Coronary artery (tissue), 2 donors: ENCODE measurements at regions not wholly inside any gene's neighbourhood (a gene's known extent, or its start where the extent isn't known, plus 50 kb on each side); places are given as distances from the start of the nearest gene placed in this dataset.

Experiments used
- DNase-seq: peaks from one replicate; pipeline ENCODE4 v3.0.0-alpha.2; 2017; ENCODE audit warnings: low spot score
- H3K27ac ChIP-seq, 2 donors: fragments of 200-600 bp; sonication (generic); one replicate each; pipeline ENCODE4 v1.5.1; 2016 to 2019
- H3K4me3 ChIP-seq: fragments of 200-600 bp; sonication (generic); 2 replicates; pipeline ENCODE4 v1.5.1; 2016; ENCODE audit warnings: mild to moderate bottlenecking, moderate library complexity
- CTCF ChIP-seq: fragments of 200-600 bp; sonication (generic); IDR thresholded peaks from one replicate; pipeline ENCODE4 v1.5.1; 2019; ENCODE audit warnings: antibody characterized with exemption

DNA sequence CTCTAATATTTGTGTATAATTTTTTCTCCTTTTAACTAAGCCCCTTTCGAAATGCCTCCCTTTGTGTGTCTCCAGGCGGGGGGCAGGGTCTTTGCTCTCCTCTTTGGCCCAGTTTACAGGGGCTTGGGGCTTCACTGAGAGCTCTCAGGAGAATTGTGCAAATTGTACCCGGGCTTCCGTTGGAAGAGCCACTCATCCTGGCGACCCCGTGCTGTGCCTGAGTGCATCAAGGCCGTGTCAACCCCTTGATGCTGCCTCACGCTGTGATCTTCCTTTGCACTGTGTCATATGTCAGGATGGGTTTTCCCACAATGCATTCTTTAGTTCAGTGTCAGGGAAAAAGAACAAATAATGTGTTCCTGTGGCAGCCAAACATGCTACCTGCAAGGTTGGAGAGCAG lies 118.0 kb upstream of the POU3F2 start:
- no peak overlapping the region for H3K27ac ChIP-seq
- no peak for DNase-seq
- TF ChIP-seq CTCF, result no peak
- H3K4me3 ChIP-seq, result no peak overlapping the region

DNA sequence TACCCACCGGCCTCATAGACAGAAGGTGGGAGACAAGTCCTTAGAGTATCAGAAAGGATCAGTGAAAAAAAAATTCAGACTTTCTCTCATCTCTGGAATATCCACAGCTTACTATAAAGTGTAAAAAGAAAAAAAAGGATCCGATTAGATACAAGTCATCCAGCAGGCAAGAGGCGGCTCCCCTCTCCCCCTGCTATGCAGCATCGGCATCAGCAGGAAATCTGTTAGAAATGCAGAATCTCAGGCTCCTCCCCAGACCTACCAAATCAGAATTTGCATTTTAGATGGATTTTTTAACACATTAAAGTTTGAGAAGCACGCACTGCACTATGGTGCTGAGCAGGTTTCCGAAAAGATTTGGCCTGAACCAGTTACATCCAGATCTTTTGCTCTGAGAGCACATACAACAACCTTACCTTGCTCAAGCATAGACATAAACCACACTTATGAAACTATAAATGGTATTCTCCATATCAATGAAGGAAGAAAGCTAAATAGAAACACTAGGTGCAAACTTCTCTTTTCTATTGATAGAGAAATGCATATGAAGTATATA lies 117.0 kb upstream of the POU3F2 start:
- DNase-seq, result no peak
- no peak for TF ChIP-seq CTCF
- Histone ChIP-seq H3K27ac (no peak overlapping the region), H3K4me3 (no peak overlapping the region)

DNA sequence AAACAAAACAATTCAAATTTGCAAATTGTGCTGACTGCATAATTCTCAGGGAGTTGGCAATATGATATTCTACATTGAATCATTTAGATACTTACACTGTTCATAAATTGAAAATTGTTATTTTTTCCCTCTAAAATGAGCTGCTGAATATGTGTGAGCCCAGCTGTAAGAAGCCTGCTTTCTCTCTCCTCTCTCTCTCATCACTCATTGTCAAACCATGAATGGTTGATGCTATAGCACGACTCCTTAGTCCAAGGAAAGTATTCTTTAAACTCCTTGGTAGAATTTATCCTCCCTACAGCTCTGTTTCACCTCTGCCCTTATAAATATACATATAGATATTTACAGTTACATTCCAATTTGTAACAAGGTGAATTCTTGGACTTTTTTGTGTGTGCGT lies 116.4 kb upstream of the POU3F2 start:
- Histone ChIP-seq H3K27ac (no peak overlapping the region), H3K4me3 (no peak overlapping the region)
- no peak for TF ChIP-seq CTCF
- DNase-seq, result no peak

DNA sequence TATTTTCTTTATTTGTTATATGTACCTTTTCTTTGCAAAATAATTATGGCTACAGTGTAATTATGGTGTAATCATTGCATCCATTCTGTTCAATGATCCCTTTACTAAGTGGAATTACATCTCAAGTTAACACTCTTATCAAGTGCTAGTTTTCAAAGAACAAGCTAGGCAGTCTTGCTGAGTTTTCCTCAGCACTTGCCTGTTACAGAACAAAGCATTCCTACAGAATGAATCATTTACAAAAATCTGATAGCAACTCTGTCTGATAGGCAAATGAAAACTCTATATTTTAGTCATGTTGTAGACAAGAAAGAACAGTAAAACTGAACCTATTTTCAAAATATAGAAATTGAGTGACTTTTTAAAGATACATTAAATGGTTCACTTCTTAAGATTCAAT lies 109.8 kb upstream of the POU3F2 start:
- no peak overlapping the region for H3K4me3 ChIP-seq
- DNase-seq, result no peak
- TF ChIP-seq CTCF, result no peak
- no peak overlapping the region for H3K27ac ChIP-seq

DNA sequence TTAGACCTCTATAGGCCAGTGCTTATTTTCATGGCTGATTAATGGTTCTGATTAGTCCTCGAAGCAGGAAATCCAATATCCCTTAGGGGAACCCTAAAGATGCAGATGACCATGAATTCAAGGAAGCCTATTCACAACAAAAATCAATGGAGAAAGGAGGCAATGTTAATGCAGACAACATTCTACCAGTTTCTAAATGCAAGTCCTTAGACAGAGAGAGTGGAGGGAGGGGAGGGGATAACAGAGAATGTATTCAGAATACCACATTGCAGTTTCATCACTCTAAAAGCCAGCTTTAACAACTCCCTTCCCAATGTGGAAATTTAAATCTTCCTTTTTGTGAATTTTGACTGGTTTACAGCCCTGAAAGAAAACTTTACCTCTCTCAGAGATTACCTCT lies 87.1 kb upstream of the POU3F2 start:
- no peak for TF ChIP-seq CTCF
- DNase-seq, result no peak
- no peak overlapping the region for H3K4me3 ChIP-seq
- no peak overlapping the region for H3K27ac ChIP-seq

DNA sequence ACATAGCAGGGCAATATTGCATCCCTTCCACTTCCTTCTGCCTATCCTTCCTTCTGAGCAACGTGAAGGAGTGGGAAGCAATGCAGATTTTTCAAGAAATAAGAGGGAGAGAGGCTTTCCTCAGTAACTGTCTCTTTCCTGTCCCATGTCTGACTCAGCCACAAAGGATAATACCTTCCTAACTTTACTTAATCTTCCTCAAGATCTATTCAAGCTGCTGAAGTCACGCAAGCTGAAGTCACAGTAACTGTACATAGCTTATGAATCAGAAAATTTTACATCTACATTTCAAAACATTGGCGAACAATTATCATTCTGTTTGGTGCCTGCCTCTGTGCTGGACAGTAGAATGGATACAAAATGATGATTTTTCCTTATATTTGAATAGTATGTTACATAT lies 86.4 kb upstream of the POU3F2 start:
- Histone ChIP-seq H3K4me3 (no peak overlapping the region), H3K27ac (no peak overlapping the region)
- DNase-seq, result no peak
- TF ChIP-seq CTCF, result no peak

DNA sequence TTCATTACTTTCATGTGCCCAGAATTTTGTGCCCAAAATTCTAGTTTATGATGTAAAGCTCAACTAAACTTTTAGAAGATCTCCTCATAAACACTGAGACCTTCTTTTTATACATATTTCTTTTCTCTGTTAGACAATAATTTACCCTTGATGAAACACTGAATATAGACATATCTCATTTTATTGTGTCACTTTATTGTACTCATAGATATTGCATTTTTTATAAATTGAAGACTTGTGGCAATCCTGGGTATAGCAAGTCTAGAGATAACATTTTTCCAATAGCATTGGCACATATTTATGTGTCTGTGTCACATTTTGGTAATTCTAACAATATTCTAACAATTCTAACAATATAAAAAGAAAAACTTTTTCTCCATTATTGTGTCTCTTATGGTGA lies 74.9 kb upstream of the POU3F2 start:
- H3K27ac ChIP-seq, result no peak overlapping the region
- DNase-seq, result no peak
- no peak for TF ChIP-seq CTCF
- H3K4me3 ChIP-seq, result no peak overlapping the region
